Right renal pelvis (tissue), 4 donors: ENCODE measurements at regions not wholly inside any gene's neighbourhood (a gene's known extent, or its start where the extent isn't known, plus 50 kb on each side); places are given as distances from the start of the nearest gene placed in this dataset.
A peak's percentile ranks its signal among the peaks of the same experiment; 100 is the strongest.
"Not testable (repeated sequence)": the region's sequence is repeated elsewhere in the genome, so short reads cannot be mapped to it uniquely, and the experiment has no call there.

Experiments
- DNase-seq, 4 donors: peaks; one replicate each; pipeline ENCODE4 v3.0.0-alpha.2; 2013; ENCODE audit warnings: low read depth in 4 of 4, low spot score in 3 of 4, missing footprints in 1 of 4

DNA sequence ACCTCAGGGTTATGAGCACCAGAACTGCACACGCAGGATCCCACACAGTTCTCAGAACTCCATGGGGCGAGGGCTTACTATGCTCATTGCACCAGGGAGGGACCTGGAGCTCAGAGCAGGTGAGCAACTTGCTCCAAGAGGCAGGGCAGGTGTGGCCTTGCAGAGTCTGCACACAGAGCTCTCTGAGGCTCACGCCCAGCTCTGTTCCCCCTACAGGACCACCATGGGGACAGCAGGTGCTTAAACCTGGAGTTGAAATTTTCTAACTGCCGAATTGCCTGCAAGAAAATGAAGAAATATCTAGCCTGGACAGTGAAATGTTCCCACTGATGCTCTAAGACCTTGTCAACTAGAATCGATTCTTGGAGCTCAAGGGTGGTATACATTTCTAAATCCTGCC lies 49.9 kb upstream of the MSMB start:
- not testable (repeated sequence) for DNase-seq

DNA sequence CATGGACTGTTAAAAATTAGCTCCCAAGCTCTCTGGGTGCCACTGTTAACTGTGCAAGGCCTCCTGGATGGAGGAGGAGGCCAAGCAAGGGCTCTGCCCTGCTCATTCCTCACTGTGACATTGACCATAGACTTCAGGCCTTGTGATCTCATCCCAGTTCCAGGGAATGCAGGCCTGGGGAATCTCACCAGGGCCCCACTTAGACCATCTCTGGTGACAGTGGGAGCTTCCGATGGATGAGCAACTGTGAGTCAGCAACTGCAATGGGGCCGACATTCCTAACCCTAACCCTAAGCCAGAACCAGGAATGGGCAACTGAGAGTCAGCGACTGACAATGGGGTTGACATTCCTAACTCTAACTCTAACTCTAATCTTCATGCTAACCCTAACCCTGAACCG lies 50.4 kb upstream of the MSMB start:
- no peak for DNase-seq

DNA sequence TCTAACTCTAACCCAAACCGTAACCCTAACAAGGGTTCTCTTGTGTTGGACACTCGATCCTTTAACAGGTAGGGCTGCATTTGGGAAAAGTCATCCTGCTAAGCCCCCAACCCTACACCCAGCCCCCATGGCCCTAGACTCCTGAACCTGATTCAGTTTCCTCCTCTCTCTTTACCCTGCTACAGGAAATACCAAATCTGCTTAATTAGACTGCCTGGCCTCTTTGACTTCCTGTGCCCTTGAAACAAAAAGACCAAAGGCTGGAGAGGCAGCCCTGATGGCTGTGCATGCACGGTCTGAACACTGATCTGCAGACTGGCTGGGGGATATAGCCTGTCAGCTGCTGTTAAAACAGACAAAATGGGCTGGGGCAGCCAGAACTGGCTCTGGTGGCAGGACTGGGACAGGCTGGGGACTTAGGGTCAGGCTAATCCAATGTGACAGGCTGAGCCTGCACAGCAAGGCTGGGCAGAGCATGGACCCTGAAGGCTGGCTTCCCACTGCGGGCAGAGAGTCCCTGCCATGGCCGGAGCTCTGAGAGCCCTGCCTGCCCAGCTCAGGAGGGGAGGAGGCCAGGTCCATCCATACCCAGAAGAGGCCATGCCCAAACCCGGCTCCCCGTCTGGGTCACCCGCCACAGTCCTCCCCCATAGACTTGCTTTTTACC lies 51.0 kb upstream of the MSMB start:
- no peak for DNase-seq

DNA sequence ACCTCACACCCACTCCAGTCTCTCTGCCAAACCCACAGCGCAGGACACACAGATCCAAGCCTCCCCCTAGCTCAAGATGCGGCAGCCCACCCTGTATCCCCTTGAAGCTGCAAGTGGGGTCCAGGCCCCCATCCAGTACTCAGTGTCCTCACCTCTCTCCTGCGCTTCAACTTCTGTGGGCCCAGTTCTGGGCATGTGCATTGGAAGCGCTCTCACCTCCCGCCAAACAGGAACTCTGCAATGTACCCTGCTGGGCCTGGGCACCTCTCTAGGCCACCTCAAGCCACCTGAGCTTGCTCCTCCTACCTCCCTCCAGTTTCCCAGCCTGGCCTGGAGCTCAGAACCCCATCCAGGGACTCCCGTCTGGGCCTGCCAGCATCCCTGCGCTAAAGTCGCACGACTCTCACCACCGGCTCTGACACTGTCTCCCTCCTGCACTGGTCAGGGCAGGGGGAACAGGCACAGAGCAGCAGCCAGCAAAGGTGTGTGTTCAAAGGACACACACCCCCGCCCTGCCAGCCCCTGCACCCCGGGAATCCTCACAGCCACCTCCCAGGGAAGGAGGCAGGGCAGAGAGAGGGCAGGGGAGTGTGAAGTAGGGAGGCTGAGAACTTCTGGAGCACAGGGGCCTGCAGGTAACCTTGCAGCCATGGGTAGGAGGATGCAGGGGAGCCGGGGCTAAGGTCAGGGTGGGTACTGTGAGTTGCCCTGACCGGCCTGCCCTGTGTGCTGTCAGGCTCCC lies 51.7 kb upstream of the MSMB start:
- no peak for DNase-seq

DNA sequence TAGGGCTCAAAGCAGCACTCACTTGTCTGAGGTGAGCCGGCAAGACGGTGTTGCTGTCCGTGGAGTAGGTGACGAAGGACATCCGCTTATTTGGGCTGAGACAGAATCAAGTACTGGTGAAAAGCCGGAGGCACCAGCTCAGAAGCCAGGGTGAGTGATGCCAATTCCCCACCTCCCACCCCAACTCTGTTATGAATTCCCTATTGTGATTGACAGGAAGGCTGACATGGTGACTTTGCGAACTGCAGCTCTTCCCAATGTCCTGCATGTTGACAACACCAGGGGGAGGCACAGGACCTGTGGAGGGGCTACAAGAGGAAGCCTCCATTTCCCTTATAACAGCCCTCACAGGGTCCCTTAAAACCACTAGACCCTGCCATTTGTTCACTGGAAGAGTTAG lies 52.3 kb upstream of the MSMB start:
- no peak for DNase-seq

DNA sequence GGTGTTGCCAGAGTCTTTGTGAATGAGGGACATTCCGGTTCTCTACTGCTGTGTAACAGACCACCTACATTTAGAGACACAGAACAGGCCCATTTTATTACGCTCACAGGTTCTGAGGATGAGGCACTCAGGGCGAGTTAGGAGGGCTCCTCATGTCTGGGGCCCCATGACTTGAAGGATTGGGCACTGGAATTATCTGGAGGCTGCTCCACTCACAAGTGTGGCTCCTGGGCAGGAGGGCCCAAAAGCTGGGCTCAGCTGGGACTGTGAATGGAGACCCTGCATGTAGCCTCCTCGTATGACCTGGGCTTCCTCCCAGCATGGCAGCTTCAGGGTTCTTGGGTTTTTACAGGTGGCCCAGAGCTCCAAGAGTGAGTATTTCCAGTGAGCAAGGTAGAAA lies 52.9 kb upstream of the MSMB start:
- DNase-seq: not testable (repeated sequence)

DNA sequence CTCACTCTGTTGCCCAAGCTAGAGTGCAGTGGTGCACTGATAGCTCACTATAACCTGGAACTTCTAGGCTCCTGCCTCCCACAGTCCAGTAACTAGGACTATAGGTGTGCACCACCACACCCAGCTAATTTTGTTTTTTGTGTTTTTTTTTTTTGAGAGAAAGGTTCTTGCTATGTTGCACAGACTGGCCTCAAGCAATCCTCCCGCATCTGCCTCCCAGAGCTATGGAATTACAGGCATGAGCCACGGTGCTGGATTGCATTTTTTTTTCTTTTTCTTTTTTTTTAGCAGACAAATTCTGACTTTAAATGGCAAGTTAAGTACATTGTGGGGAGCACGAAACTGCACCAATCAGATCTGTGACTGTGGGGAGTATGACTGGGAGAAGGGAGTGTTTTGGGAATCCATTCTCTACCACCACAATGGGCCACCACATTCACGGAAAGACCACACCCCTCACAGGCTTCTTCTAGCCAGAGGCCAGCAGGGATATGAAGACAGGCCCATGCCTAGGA lies 58.1 kb upstream of the MSMB start:
- DNase-seq: no peak

DNA sequence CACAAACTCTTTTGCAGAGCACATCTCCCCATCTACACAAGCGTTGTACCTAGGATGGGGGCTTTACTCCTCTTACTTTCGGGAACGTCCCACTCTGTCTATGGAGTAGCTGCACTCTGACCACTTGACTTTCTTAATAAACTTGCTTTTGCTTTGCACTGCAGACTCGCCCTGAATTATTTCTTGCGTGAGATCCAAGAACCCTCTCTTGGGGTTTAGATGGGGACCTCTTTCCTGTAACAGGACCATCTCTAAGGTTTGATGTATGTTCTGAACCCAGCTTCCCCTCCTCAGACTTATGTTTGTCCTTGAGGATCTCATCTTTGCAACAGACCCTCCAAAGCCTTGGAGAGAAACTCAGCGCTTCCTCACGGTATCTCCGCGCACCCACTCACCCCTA lies 59.3 kb upstream of the MSMB start:
- DNase-seq: not testable (repeated sequence)

DNA sequence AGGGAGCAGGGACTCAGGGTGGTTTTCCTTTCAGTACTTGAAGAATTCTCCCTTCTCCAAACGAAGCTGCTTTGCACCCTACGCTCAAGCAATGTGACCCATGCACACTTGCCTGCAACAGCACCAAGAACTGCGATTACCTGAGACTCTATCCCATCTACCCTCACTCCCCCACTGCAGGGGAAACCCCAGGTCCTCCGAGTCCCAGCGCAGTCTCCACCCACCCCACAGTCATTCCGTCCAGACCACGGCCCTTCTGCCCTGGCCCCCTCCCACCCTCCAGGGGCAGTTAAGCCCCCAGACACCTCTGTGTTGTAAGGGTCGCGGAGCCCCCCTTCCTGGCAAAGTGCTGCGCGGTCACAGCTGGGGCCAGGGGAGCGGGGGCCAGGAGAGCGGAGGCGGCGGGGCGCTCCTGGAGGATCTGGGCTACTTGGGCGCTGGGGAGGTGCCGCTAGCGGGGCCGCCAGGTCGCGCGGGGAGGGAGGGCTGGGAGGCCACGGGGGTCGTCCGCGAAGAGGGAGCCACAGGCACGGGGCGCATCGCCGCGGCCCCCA lies 59.9 kb upstream of the MSMB start:
- DNase-seq: peak in 1 of 4 donors; percentile 3

DNA sequence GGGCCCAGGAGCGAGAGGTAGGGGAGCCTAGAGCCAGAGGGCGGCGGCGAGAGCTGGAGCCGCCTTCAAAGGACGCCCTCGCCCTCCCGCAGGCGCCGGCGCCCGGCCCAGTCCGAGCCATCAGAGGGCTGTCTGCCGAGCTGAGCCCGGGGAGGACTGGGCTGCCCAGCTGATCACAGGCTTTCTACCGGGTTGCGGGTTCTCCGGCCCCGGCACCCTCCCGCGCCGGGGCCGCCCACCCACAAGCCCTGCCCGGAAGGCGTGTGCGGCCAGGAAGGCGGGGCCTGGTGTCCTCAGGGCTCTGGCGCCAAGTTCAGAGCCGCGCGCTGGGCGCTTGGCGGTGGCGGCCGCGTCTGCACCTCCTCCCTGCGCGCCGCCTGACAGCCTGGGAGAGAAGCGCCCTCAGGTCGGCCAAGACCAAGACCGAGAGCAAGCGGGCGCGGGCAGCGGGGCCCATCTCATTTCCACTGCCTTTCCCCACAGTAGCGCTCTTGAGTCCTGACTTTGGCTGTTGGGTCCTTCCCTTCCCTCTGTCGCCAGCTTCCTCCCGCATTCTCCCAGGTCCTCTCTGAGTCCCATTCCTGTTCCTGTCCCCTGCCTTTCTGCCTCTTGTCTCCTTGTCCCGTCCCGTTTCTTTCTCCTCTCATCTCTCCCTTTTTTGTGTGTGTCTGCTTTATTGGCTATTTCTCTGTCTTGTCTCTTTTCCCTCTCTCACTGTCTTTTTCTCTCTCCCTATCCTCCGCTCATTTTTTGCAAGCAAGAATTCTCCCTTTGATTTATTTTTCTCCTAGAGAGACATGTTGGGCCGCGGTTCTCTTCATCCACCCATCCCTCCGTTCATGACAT lies 60.6 kb upstream of the MSMB start:
- peak in 3 of 4 donors; percentile 26 to 44 (median 26) for DNase-seq

DNA sequence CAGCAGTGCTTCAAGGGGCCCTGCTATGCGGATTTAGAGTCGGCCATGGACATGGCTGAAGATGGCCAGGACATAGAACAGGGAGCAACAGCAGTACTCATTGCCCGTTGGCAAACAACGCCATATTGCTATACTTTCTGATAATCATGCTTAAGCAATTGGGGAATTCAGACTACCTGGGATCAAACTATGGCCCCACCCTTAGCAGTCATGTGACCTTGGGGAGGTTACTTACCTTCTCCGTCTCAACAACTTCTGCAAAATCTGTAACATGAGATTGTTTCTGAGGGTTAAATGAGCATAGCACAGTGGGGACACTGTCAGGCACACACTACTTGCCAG lies 62.1 kb upstream of the MSMB start:
- not testable (repeated sequence) for DNase-seq

DNA sequence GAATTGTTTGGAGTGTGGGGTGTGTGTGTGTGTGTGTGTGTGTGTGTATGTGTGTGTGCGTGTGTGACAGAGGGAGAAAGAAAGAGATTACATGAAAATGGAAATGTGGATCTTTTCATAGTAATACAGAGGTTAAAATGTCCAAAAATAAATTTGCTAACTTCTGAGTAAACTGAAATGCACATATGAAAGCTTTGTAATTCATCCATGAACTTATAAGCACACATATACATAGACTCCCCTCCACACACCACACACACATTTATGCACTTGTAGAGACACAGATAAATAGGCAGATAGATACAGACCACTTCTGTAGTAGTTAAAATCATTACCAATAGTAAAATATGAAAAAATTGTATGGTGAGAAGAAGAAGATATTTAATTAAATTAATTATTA lies 108.2 kb upstream of the MSMB start:
- not testable (repeated sequence) for DNase-seq

DNA sequence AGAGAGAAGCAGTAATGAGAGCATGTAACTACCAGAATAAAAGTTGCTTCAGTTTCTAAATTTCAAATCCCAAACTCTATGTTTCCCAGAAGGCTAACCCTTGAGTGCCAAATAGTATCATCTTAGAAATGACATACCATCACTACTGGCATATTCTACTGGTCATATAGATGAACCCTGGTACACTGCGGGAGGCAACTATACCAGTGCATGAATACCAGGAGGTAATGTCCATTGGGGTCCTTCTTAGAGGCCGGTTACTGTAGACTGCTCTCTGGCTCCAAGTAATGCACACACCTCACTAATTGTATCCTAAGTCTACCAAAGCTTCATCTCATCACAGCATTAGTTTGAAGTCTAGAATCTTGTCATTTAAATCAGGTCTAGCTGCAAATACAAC lies 108.6 kb upstream of the MSMB start:
- DNase-seq: not testable (repeated sequence)

DNA sequence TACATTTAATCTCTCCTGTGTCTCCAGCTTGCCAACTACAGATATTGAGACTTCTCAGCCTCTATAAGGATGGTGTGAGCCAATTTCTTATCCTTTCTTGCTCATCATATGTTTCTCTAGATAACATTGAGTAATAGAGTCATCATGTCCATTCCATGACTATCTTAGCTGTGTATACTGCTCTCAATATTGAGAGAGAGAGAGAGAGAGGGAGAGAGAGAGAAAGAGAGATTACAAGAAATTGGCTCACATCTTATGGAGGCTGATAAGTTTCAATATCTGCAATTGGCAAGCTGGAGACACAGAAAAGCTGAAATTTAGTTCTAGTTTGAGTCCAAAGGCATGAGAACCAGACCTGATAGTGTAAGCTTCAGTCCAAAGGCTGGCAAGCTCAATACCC lies 110.8 kb upstream of the MSMB start:
- DNase-seq: not testable (repeated sequence)

DNA sequence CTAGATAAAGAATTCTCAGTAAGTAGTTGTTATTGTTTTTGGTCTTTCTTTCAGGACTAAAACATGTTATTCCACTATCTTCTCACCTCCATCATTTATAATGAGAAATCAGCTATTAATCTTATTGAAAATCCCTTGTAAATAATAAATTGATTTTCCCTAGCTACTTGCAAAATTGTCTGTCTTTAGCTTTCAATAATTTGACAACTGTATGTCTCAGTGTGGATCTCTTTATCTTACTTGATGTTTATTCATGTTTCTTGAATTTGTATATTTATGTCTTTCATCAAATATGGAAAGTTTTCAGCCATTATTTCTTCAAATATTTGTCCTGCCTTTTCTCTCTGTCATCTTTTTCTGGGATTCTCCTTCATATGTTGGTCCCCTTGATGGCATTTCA lies 117.1 kb upstream of the ANTXRL start:
- DNase-seq: no peak

DNA sequence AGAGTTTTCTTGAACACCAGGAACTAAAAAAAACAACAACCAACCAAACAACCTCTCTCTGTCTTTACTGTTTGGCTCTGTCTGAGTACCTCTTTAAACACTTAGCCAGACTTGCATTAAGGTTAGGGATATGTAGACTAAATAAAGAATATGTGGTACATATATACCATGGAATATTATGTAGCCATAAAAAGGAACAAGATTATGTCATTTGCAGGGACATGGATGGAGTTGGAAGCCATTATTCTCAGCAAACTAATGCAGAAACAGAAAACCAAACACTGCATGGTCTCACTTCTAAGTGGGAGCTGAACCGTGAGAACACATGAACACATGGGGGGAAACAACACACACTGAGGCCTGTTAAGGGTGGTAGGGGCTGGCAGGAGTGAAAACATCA lies 116.0 kb upstream of the ANTXRL start:
- no peak for DNase-seq

DNA sequence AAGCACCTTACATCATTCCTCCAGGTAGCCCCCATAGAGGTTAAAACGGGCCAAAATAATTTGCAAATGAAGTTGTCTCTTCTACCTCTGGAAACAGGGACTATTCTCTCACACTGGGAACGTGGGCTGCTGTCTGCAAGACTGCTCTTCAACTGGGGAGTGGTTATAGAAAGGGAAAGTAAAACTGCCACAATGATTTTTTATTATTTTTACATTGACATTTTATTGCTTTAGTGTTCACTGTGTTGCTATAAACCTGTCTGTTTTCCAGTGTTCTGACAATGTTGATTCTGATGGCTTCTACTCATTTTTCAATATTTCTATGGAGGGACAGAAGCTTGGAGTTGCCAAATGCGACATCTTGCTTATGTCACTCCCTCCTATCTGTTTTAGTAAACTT lies 115.1 kb upstream of the ANTXRL start:
- DNase-seq: no peak

DNA sequence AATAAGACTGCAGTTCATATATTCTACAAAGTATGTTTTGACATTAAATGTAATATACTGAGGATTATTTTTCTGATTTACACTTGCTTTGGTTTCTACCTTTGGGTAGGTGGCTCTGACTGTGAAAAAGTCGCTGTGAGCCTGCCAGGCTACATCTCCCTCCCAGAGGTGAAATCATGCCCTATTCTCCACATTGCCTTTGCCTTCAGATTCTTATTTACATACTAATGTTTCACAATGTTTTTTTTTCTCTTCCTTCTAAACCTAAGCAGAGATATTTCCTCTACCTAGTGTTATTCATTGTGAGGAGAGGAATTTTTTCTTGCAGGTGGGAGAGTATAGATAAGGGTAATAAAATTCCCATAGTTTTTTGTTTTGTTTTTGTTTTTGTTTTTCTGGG lies 111.5 kb upstream of the ANTXRL start:
- DNase-seq: no peak

DNA sequence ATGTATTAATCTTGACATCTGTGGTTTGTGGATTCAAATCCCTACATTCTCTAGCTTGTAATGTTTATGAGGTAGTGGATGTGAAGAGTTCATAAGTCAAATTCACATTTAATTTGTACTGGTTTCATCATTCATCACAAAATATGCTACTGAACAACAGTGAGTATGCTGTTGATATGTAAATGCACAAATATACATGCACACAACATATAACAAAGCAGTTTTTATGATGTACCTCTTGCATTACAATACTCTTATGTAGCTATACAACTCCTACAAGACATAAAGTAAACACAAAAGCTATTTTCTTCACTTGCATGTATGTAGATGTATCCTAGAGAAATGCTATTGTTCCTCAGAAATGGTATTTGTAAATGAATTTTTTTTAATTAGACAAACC lies 111.0 kb upstream of the ANTXRL start:
- DNase-seq: no peak

DNA sequence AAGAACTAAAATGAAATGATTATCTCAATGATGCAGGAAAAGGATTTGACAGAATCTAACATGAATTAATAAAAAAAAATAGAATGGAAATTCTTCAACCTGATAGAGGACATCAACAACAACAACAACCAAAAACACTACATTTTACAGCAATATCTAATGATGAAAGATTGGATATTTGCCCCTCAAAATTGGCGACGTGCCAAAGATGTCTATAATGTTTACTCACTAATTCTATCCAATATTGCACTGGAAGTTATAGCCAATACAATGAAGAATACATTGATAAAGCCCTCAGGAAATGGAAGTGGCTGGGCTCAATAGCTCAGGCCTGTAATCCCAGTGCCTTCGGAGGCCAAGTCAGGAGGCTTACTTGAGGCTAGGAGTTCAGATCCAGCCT lies 99.4 kb upstream of the ANTXRL start:
- DNase-seq: not testable (repeated sequence)

DNA sequence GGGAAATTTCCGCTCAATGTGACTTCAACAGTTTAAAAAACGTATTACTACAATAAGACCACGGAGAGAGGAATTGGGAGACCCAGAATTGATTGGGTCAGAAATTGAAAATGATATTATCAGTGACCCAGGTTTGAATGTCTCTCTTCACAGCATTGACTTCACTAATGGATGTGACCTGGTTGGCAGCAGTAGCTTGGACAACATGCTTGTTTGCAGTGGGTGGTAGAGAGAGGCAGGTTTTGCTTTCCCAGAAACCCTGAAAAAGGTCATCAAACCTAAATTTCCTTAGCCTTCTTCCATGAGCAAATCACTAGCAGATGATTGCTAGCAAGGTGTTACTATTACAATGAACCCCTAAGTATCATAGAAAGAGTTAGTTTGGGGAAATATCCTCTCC lies 89.7 kb upstream of the ANTXRL start:
- no peak for DNase-seq
